HepG2 (cell line): ENCODE measurements at regions not wholly inside any gene's neighbourhood (a gene's known extent, or its start where the extent isn't known, plus 50 kb on each side); places are given as distances from the start of the nearest gene placed in this dataset.
"Not testable (repeated sequence)": the region's sequence is repeated elsewhere in the genome, so short reads cannot be mapped to it uniquely, and the experiment has no call there.

Source experiments
- ATAC-seq: fragments of 200-7000 bp; cut with Tn5 transposase; 3 replicates; pipeline ENCODE4 v1.9.1; 2020; ENCODE audit warnings: mild to moderate bottlenecking, moderate library complexity
- BruUV-seq: library from RNA; stranded (reverse); fragments of 400-500 nt; replicated peaks from 2 replicates; lab custom pipeline; 2021; lab: Mats Ljungman, UMichigan
- CTCF ChIA-PET: fragments of 300-600 bp; formaldehyde crosslinking; extraction: SDS; loops from one replicate; lab custom pipeline; 2021; ENCODE audit warnings: low total read pairs, inconsistent platforms, low intra/inter-chr PET ratio; lab: Yijun Ruan, JAX
- POLR2A ChIA-PET: fragments of 350-600 bp; sonication (Branson Sonifier 250); formaldehyde crosslinking; loops from one replicate; lab custom pipeline; 2020; ENCODE audit warnings: antibody characterized with exemption, inconsistent platforms; lab: Yijun Ruan, JAX
- DNase-seq: peaks from one replicate; pipeline ENCODE4 v3.0.0-alpha.2; 2015; ENCODE audit warnings: low spot score
- FAIRE-seq: peaks from 3 replicates; lab custom pipeline; 2011; peaks lifted over from hg19 to GRCh38; lab: Jason Lieb, UNC
- H2AFZ ChIP-seq: one replicate; pipeline ENCODE4 v1.6.1; 2011; ENCODE audit warnings: low read length, inconsistent platforms
- H3K27ac ChIP-seq: fragments of 300-600 bp; 3 replicates; pipeline ENCODE4 v1.8.0; 2011; ENCODE audit warnings: mixed run types, mild to moderate bottlenecking, mixed read lengths, low read length, inconsistent platforms; ENCODE audit not compliant: insufficient read depth; ENCODE audit errors: extremely low read length
- H3K27me3 ChIP-seq, 2 experiments: fragments of 200-600 bp in 1 of 2; 2 replicates in 1 of 2; 3 replicates in 1 of 2; pipeline versions ENCODE4 v1.6.0 to v1.8.0; 2011; ENCODE audit warnings: low read length in 2 of 2, mild to moderate bottlenecking in 2 of 2, moderate library complexity in 2 of 2, inconsistent platforms in 1 of 2; ENCODE audit not compliant: insufficient read depth in 2 of 2, control insufficient read depth in 1 of 2
- H3K36me3 ChIP-seq, 2 experiments: fragments of 200-600 bp in 1 of 2; replicated peaks in 1 of 2; 2 replicates in 1 of 2; 3 replicates in 1 of 2; pipeline versions ENCODE4 v1.5.1 to v1.8.0; 2011; ENCODE audit warnings: low read length in 2 of 2, inconsistent platforms in 1 of 2; ENCODE audit not compliant: insufficient read depth in 2 of 2, control insufficient read depth in 1 of 2
- H3K4me1 ChIP-seq: 2 replicates; pipeline ENCODE4 v1.5.1; 2012; ENCODE audit warnings: low read length, inconsistent platforms; ENCODE audit not compliant: insufficient read depth
- H3K4me2 ChIP-seq: 2 replicates; pipeline ENCODE4 v1.6.0; 2011; ENCODE audit warnings: low read depth, low read length, inconsistent platforms
- H3K4me3 ChIP-seq, 3 experiments: fragments of 200-600 bp in 1 of 3; sonication (generic), shearing (Covaris generic) in 1 of 3; replicated peaks in 1 of 3; 2 replicates each; pipeline ENCODE4 v1.5.1; 2011 to 2016; ENCODE audit warnings: low read length in 3 of 3, inconsistent platforms in 2 of 3, low read depth in 2 of 3, mild to moderate bottlenecking in 2 of 3, control low read depth in 1 of 3, mixed read lengths in 1 of 3; ENCODE audit not compliant: insufficient read depth in 1 of 3
- H3K79me2 ChIP-seq: one replicate; pipeline ENCODE4 v1.6.1; 2011; ENCODE audit warnings: low read length, inconsistent platforms; ENCODE audit not compliant: insufficient read depth
- H3K9ac ChIP-seq: 2 replicates; pipeline ENCODE4 v1.6.0; 2011; ENCODE audit warnings: mild to moderate bottlenecking, low read depth, low read length, inconsistent platforms; ENCODE audit not compliant: insufficient read depth
- H3K9me3 ChIP-seq: 2 replicates; pipeline ENCODE4 v1.5.1; 2012; ENCODE audit warnings: mild to moderate bottlenecking, low read length
- H4K20me1 ChIP-seq: 2 replicates; pipeline ENCODE4 v1.6.0; 2011; ENCODE audit warnings: inconsistent platforms, mild to moderate bottlenecking, low read length, moderate library complexity; ENCODE audit not compliant: insufficient read depth
- MNT ChIP-seq: fragments of 450-650 bp; IDR thresholded peaks from 2 replicates; pipeline ENCODE4 v1.6.1; 2016
- ZNF230 ChIP-seq: sonication (generic); formaldehyde crosslinking; IDR thresholded peaks from 2 replicates; pipeline ENCODE4 v1.4.0; 2020; ENCODE audit warnings: mild to moderate bottlenecking, missing genetic modification reagents
- WGBS: methylation state at CpG from one replicate; pipeline ENCODE4 v1.1.6; 2017; ENCODE audit warnings: low lambda C conversion rate; 5-methylcytosine and 5-hydroxymethylcytosine counted together
- in situ Hi-C: cut with HindIII; loops from 2 replicates; pipeline ENCODE4 v1.10.0; 2017; ENCODE audit warnings: low pct_unique_long_range_greater_than_20kb; ENCODE audit not compliant: extremely low pct_ligation_motif_present
- intact Hi-C: fragments of 100-400 bp; cut with micrococcal nuclease; formaldehyde crosslinking; loops from one replicate; pipeline ENCODE4 v1.10.0; 2022; ENCODE audit not compliant: unreplicated experiment

- CTCF ChIA-PET, H3K9ac ChIP-seq, H2AFZ ChIP-seq, in situ Hi-C loops, intact Hi-C loops, H3K4me1 ChIP-seq, DNase-seq, H3K4me2 ChIP-seq, H3K4me3 ChIP-seq, POLR2A ChIA-PET, H3K27ac ChIP-seq, FAIRE-seq, H3K9me3 ChIP-seq, ATAC-seq, BruUV-seq, H3K79me2 ChIP-seq, H4K20me1 ChIP-seq, H3K36me3 ChIP-seq: not testable (repeated sequence)
- H3K27me3 ChIP-seq, result peaks cover 0 to 19% of the 10 kb centered on the region in 2 experiments; a peak in 3 of 5 replicates
- 66% methylated on average over 4 of the region's 4 CpGs for WGBS
These were observed 71.2 kb upstream of the C7orf33 start for GRCh38 chr7:148519386-148519785.

GRCh38 chr7:148521271-148521670, 69.3 kb upstream of the C7orf33 start:
- in situ Hi-C loops, result no loop called here
- H4K20me1 ChIP-seq, result no peaks in the 10 kb centered on the region
- H3K27me3 ChIP-seq, result peaks cover 0 to 18% of the 10 kb centered on the region in 2 experiments; a peak in 3 of 5 replicates
- H3K4me3 ChIP-seq, result no peak overlapping the region
- H2AFZ ChIP-seq, result no peak overlapping the region
- no peaks in the 10 kb centered on the region for H3K36me3 ChIP-seq
- H3K9me3 ChIP-seq, result no peaks in the 10 kb centered on the region
- intact Hi-C loops, result no loop called here
- ATAC-seq, result no peak
- TF ChIP-seq MNT, result 0 out of 2 replicates have a peak, but pooled peaks have one; percentile 28
- TF ChIP-seq ZNF230 (CRISPR knock-in tag), result no peak
- no TSS peak for BruUV-seq
- 12% methylated on average over 6 of the region's 7 CpGs for WGBS
- ChIA-PET CTCF (no interaction called here), POLR2A (no interaction called here)
- FAIRE-seq, result no peak
- no peak overlapping the region for H3K27ac ChIP-seq
- no peak overlapping the region for H3K9ac ChIP-seq
- no peaks in the 10 kb centered on the region for H3K79me2 ChIP-seq
- no peak for DNase-seq
- H3K4me1 ChIP-seq, result peaks cover 14% of the 10 kb centered on the region
- H3K4me2 ChIP-seq, result no peak overlapping the region
